Lung (tissue), 11 donors: ENCODE measurements at regions not wholly inside any gene's neighbourhood (a gene's known extent, or its start where the extent isn't known, plus 50 kb on each side); places are given as distances from the start of the nearest gene placed in this dataset.

Experiments
- ATAC-seq: fragments of 200-7000 bp; cut with Tn5 transposase; one replicate; pipeline ENCODE4 v1.9.1; 2020; ENCODE audit warnings: moderate number of reproducible peaks; ENCODE audit not compliant: insufficient read depth, low FRiP score
- DNase-seq, 3 donors: peaks; one replicate each; pipeline ENCODE4 v3.0.0-alpha.2; 2013 to 2017
- H3K27ac ChIP-seq, 2 donors: one replicate each; pipeline ENCODE4 v1.5.1; 2013; ENCODE audit warnings: mild to moderate bottlenecking in 2 of 2, moderate library complexity in 2 of 2, control low read depth in 1 of 2, inconsistent platforms in 1 of 2, low read depth in 1 of 2, low read length in 1 of 2
- H3K27me3 ChIP-seq, 3 donors: one replicate each; pipeline ENCODE4 v1.5.1; 2013; ENCODE audit warnings: low read length in 2 of 3; ENCODE audit not compliant: control insufficient read depth in 3 of 3, insufficient read depth in 3 of 3
- H3K36me3 ChIP-seq, 4 donors: one replicate each; pipeline ENCODE4 v1.5.1; 2013; ENCODE audit warnings: low read length in 4 of 4, mild to moderate bottlenecking in 1 of 4, moderate library complexity in 1 of 4; ENCODE audit not compliant: control insufficient read depth in 4 of 4, insufficient read depth in 4 of 4
- H3K4me1 ChIP-seq, 5 donors: one replicate each; pipeline ENCODE4 v1.5.1; 2013; ENCODE audit warnings: low read length in 5 of 5, mild to moderate bottlenecking in 2 of 5, moderate library complexity in 1 of 5; ENCODE audit not compliant: control insufficient read depth in 5 of 5, insufficient read depth in 5 of 5
- H3K4me3 ChIP-seq: one replicate; pipeline ENCODE4 v1.5.1; 2013; ENCODE audit warnings: mild to moderate bottlenecking, control low read depth, moderate library complexity
- H3K9ac ChIP-seq, 2 donors: one replicate each; pipeline ENCODE4 v1.5.1; 2013; ENCODE audit warnings: low read length in 2 of 2, control low read depth in 1 of 2; ENCODE audit not compliant: insufficient read depth in 1 of 2
- H3K9me3 ChIP-seq, 4 donors: one replicate each; pipeline ENCODE4 v1.5.1; 2013; ENCODE audit warnings: low read length in 3 of 4, mild to moderate bottlenecking in 1 of 4, moderate library complexity in 1 of 4; ENCODE audit not compliant: control insufficient read depth in 4 of 4, insufficient read depth in 3 of 4
- WGBS, 2 donors: extraction: QIAGEN DNeasy Blood & Tissue Kit; methylation state at CpG; one replicate each; pipeline ENCODE4 v1.1.7; 2013; 5-methylcytosine and 5-hydroxymethylcytosine counted together
- TF ChIP-seq, protein P1 (sequence below): IDR thresholded peaks from 2 replicates; pipeline ENCODE4 v1.5.1; 2012; ENCODE audit warnings: mild to moderate bottlenecking; ENCODE audit errors: control extremely low read depth, extremely low read depth
- donor health status: control.
- donor health status: control.
- donor health status: Bipolar disorder and iron deficiency.
- donor health status: healthy.
- donor health status: DM: yes; HTN: yes; CAD: no.

- Histone ChIP-seq H3K27me3 (no peaks in the 10 kb centered on the region), H3K9ac (no peak overlapping the region), H3K4me3 (no peak overlapping the region), H3K4me1 (no peaks in the 10 kb centered on the region), H3K27ac (no peak overlapping the region), H3K36me3 (no peaks in the 10 kb centered on the region), H3K9me3 (no peaks in the 10 kb centered on the region)
- DNase-seq: no peak
- WGBS, 2 donors: 73 to 81% methylated on average over 8 of the region's 8 CpGs
- ATAC-seq: no peak
- TF ChIP-seq, protein P1, sequence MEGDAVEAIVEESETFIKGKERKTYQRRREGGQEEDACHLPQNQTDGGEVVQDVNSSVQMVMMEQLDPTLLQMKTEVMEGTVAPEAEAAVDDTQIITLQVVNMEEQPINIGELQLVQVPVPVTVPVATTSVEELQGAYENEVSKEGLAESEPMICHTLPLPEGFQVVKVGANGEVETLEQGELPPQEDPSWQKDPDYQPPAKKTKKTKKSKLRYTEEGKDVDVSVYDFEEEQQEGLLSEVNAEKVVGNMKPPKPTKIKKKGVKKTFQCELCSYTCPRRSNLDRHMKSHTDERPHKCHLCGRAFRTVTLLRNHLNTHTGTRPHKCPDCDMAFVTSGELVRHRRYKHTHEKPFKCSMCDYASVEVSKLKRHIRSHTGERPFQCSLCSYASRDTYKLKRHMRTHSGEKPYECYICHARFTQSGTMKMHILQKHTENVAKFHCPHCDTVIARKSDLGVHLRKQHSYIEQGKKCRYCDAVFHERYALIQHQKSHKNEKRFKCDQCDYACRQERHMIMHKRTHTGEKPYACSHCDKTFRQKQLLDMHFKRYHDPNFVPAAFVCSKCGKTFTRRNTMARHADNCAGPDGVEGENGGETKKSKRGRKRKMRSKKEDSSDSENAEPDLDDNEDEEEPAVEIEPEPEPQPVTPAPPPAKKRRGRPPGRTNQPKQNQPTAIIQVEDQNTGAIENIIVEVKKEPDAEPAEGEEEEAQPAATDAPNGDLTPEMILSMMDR: no peak
Measured at GRCh38 chr7:98719396-98719795, 102.3 kb downstream of the NPTX2 start.

- ATAC-seq (no peak), DNase-seq (no peak)
- 61 to 70% methylated on average over 4 of the region's 4 CpGs for WGBS, 2 donors
Measured at GRCh38 chr7:98722402-98722801, 105.3 kb downstream of the NPTX2 start.

DNA sequence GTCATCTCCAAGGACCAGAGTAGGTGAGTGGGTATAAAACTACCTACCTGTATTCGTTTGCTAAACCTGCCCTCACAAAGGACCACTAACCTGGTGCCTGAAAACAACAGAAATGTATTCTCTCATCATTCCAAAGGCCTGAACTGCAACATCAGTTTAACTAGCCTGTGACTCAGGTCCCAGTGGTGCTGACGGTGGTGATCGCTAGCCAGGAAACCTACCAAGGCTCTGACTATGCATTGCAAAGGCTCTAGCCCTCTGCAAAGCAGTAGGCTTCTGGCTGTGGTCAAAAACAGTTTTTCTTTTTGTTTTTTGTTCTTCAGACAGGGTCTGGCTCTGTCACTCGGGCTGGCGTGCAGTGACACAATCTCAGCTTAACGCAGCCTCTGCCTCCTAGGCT lies 107.5 kb downstream of the NPTX2 start:
- no peaks in the 10 kb centered on the region for H3K36me3 ChIP-seq
- H3K27ac ChIP-seq: no peak overlapping the region
- ATAC-seq: no peak
- no peaks in the 10 kb centered on the region for H3K27me3 ChIP-seq
- TF ChIP-seq, protein P1: no peak
- no peak for DNase-seq
- H3K9me3 ChIP-seq: peaks cover 0 to 3% (median 0%) of the 10 kb centered on the region in 4 donors
- H3K4me3 ChIP-seq: no peak overlapping the region
- 78 to 81% methylated on average over 6 of the region's 6 CpGs for WGBS, 2 donors
- H3K9ac ChIP-seq: no peak overlapping the region
- no peaks in the 10 kb centered on the region for H3K4me1 ChIP-seq

More at GRCh38 chr7:98722402-98722801, 105.3 kb downstream of the NPTX2 start:
- H3K9me3 ChIP-seq: peaks cover 0 to 3% (median 0%) of the 10 kb centered on the region in 4 donors
- no peaks in the 10 kb centered on the region for H3K4me1 ChIP-seq
- H3K4me3 ChIP-seq: no peak overlapping the region
- H3K36me3 ChIP-seq: no peaks in the 10 kb centered on the region
- H3K27me3 ChIP-seq: no peaks in the 10 kb centered on the region
- H3K27ac ChIP-seq: no peak overlapping the region
- no peak overlapping the region for H3K9ac ChIP-seq
- TF ChIP-seq, protein P1: no peak

DNA sequence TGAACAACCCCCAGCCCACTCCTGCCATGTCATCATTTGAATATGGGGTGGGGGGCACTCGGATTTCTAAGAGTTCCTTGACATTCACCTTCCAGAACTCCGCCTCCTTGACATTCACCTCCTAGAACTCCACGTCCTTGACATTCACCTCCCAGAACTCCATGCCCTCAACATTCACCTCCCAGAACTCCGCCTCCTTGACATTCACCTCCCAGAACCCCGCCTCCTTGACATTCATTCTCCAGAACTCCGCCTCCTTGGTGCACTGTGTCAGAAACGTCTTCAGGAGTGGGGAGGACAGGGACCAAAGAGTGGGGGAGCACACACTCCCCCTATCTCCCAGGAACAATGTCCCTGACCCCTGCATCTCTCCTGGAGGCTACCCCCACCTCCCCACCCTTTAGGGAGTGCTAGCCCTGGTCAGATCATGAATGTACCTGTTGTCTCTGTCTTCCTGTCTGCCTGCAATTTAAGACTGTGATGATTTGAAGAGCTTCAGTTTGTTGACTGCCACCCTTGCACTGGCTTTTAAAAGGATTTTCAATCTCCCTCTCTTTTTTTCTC lies 110.1 kb downstream of the NPTX2 start:
- WGBS, 2 donors: 54 to 62% methylated on average over 7 of the region's 7 CpGs
- no peak for ATAC-seq
- TF ChIP-seq, protein P1: no peak

More for the DNA sequence above, 110.1 kb downstream of the NPTX2 start:
- DNase-seq: no peak
- Histone ChIP-seq H3K36me3 (no peaks in the 10 kb centered on the region), H3K9me3 (peaks cover 0 to 5% (median 0%) of the 10 kb centered on the region in 4 donors), H3K27ac (no peak overlapping the region), H3K4me1 (no peaks in the 10 kb centered on the region), H3K27me3 (no peaks in the 10 kb centered on the region), H3K4me3 (no peak overlapping the region), H3K9ac (no peak overlapping the region)
